ENCODE measurements at regions not wholly inside any gene's neighbourhood (a gene's known extent, or its start where the extent isn't known, plus 50 kb on each side); places are given as distances from the start of the nearest gene placed in this dataset.

DNA sequence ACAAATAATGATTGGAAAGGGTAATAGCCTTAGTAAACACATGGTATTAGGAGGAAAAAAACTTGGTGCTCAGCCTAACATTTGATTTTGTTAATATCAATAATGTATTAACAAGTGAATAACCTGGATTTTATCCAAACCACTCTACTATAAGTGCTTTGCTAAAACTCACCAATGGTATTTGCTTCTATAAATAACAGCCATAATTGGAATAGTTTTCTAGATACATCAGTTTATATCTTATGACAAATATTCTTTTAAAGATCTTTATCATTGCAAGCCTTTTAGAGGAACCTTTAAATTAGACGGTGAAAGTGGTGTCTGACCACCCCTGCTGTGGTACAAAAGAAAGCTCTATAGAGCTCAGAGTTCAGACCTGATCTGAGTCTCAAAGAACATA is 123.9 kb downstream of the SHOX2 start:
- Mint-ChIP-seq H3K27ac (no peak overlapping the region), H3K27me3 (ENCODE audit: low read depth) (peaks cover 9% of the 10 kb centered on the region), H3K4me3 (no peak overlapping the region), H3K4me1 (no peaks in the 10 kb centered on the region), H3K36me3 (no peaks in the 10 kb centered on the region), H3K9me3 (peaks cover 7% of the 10 kb centered on the region)
- TF ChIP-seq, protein P1, sequence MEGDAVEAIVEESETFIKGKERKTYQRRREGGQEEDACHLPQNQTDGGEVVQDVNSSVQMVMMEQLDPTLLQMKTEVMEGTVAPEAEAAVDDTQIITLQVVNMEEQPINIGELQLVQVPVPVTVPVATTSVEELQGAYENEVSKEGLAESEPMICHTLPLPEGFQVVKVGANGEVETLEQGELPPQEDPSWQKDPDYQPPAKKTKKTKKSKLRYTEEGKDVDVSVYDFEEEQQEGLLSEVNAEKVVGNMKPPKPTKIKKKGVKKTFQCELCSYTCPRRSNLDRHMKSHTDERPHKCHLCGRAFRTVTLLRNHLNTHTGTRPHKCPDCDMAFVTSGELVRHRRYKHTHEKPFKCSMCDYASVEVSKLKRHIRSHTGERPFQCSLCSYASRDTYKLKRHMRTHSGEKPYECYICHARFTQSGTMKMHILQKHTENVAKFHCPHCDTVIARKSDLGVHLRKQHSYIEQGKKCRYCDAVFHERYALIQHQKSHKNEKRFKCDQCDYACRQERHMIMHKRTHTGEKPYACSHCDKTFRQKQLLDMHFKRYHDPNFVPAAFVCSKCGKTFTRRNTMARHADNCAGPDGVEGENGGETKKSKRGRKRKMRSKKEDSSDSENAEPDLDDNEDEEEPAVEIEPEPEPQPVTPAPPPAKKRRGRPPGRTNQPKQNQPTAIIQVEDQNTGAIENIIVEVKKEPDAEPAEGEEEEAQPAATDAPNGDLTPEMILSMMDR (IDR thresholded peaks at IDR 0.05; ENCODE audit: unreplicated experiment): no peak
- DNase-seq (ENCODE audit: low spot score in 2 of 2, unreplicated experiment in 2 of 2): no peak

DNA sequence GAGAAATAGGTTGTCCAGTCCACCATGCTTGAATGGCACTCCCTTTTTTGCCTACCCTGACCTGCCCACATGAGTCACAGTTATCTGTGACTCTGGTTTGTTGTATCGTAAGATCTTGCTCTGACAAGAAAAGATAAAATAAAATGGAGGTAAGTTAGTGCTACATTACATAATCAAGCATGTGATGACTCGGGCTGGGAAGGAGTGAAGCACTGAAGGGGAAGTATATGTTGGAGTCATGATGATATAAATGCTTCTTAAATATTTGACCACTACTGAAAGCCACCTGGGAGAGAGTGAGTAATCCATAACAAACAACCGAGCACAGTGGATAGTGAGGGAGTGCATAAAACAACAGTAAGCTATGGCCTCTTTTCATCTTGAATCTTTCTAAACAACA is 124.4 kb downstream of the SHOX2 start:
- Mint-ChIP-seq H3K9me3 (peaks cover 3% of the 10 kb centered on the region), H3K4me3 (no peak overlapping the region), H3K27me3 (ENCODE audit: low read depth) (peaks cover 13% of the 10 kb centered on the region), H3K36me3 (no peaks in the 10 kb centered on the region), H3K4me1 (no peaks in the 10 kb centered on the region), H3K27ac (no peak overlapping the region)
- TF ChIP-seq, protein P1 (IDR thresholded peaks at IDR 0.05; ENCODE audit: unreplicated experiment): no peak
- DNase-seq (ENCODE audit: low spot score in 2 of 2, unreplicated experiment in 2 of 2): no peak

DNA sequence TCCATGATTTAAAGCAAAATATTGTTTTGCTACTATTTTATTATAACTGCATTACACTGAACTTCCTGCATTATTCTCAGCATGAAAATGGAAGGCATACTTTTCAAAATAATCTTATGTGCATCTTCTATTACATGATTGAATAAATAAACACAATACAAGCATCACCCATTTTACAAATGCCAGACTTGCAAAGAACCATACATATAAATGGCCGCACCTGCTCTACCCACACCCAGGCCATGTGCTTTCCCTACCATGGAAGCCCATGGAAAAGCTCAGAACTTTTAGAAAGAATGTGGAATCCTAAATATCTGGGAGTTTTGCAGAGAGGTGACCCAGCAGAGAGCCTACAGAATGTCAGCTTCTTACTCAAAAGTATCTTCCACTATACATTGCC is 127.2 kb downstream of the SHOX2 start:
- no peaks in the 10 kb centered on the region for H3K36me3 Mint-ChIP-seq
- TF ChIP-seq, protein P1 (IDR thresholded peaks at IDR 0.05; ENCODE audit: unreplicated experiment): no peak
- H3K9me3 Mint-ChIP-seq: peaks cover 3% of the 10 kb centered on the region
- no peak overlapping the region for H3K27ac Mint-ChIP-seq
- no peak overlapping the region for H3K4me3 Mint-ChIP-seq
- no peaks in the 10 kb centered on the region for H3K4me1 Mint-ChIP-seq
- DNase-seq (ENCODE audit: low spot score in 2 of 2, unreplicated experiment in 2 of 2): no peak
- H3K27me3 Mint-ChIP-seq (ENCODE audit: low read depth): peaks cover 13% of the 10 kb centered on the region

DNA sequence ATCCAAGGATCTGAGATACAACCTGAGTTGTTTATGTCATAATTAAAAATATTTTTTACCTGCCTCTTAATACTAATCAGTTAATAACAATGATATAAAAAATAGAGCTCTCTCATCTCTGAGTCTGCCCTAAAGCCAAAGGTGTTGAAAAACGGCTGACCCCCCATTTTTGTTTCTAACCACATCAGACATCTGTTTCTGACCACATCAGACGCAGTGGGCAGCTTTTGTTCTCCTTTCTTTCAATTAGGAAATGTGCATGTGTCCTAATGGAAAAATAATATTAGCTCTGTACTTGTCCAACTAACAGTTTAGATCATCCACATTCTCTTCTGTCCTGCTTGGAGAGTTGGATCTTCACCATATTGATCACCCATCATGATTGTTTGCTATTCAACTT is 144.6 kb downstream of the SHOX2 start:
- Mint-ChIP-seq H3K36me3 (no peaks in the 10 kb centered on the region), H3K27me3 (ENCODE audit: low read depth) (peaks cover 25% of the 10 kb centered on the region), H3K4me1 (no peaks in the 10 kb centered on the region), H3K4me3 (no peak overlapping the region), H3K27ac (no peak overlapping the region), H3K9me3 (no peaks in the 10 kb centered on the region)
- TF ChIP-seq, protein P1 (IDR thresholded peaks at IDR 0.05; ENCODE audit: unreplicated experiment): no peak
- no peak for DNase-seq (ENCODE audit: low spot score in 2 of 2, unreplicated experiment in 2 of 2)

DNA sequence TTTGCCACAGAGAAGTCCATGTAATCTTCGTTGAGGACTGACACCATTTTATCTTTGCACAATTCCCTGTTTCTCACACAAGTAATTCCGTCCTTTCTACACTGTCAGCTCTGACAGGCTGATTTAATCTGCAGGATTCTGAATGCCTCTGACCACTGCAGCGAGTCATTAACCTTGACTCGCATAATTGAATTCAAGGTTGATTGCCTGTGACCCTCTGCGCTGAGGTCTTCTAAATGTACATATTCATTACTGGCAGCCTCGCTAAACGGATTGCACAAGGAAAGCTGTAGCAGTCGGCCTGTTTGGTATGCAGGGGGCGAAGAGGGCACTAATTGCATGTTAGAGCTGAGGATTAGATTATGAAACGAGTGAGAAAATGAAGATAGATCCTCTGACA is 147.8 kb downstream of the SHOX2 start:
- H3K4me3 Mint-ChIP-seq: no peak overlapping the region
- no peak for DNase-seq (ENCODE audit: low spot score in 2 of 2, unreplicated experiment in 2 of 2)
- H3K9me3 Mint-ChIP-seq: no peaks in the 10 kb centered on the region
- H3K36me3 Mint-ChIP-seq: no peaks in the 10 kb centered on the region
- no peak overlapping the region for H3K27ac Mint-ChIP-seq
- no peaks in the 10 kb centered on the region for H3K4me1 Mint-ChIP-seq
- TF ChIP-seq, protein P1 (IDR thresholded peaks at IDR 0.05; ENCODE audit: unreplicated experiment): no peak
- peaks cover 25% of the 10 kb centered on the region for H3K27me3 Mint-ChIP-seq (ENCODE audit: low read depth)

DNA sequence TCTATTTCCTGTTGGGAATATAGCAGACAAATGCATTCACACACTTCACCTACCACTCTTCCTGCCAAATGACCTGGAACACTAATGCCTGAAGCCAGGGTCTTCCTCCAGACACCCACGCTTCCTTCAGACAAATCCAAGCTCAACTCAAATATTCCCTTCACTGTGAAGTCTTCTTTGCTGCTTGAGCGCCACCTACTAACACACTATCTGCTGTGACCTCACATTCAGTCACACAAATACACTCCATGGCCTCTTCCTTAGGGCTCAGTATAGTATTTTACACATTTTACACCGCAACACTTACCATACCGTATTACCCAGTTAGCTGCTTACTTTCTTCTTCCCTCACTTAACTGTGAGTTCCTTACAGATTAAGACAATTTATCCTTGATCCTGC is 149.4 kb downstream of the SHOX2 start:
- Mint-ChIP-seq H3K9me3 (no peaks in the 10 kb centered on the region), H3K4me3 (no peak overlapping the region), H3K4me1 (no peaks in the 10 kb centered on the region), H3K27me3 (ENCODE audit: low read depth) (peaks cover 22% of the 10 kb centered on the region), H3K36me3 (no peaks in the 10 kb centered on the region), H3K27ac (no peak overlapping the region)
- TF ChIP-seq, protein P1 (IDR thresholded peaks at IDR 0.05; ENCODE audit: unreplicated experiment): no peak
- DNase-seq (ENCODE audit: low spot score in 2 of 2, unreplicated experiment in 2 of 2): no peak

Measured in mesothelial cell of epicardium (in vitro differentiated cells).